ENCODE measurements at regions not wholly inside any gene's neighbourhood (a gene's known extent, or its start where the extent isn't known, plus 50 kb on each side); places are given as distances from the start of the nearest gene placed in this dataset.
"Not testable (repeated sequence)": the region's sequence is repeated elsewhere in the genome, so short reads cannot be mapped to it uniquely, and the experiment has no call there.

- DNase-seq = no peak
Measured at GRCh38 chr1:221867003-221867402, 125.1 kb upstream of the DUSP10 start.

GRCh38 chr1:221865808-221866207 is 123.9 kb upstream of the DUSP10 start:
- no peak for DNase-seq

GRCh38 chr1:221863635-221864034 is 121.7 kb upstream of the DUSP10 start:
- no peak for DNase-seq

- DNase-seq = no peak
Measured at GRCh38 chr1:221862971-221863370, 121.1 kb upstream of the DUSP10 start.

- no peak for DNase-seq
Measured at GRCh38 chr1:221858818-221859611, 117.1 kb upstream of the DUSP10 start.

GRCh38 chr1:221857094-221857444 is 115.2 kb upstream of the DUSP10 start:
- not testable (repeated sequence) for DNase-seq

- DNase-seq = no peak
Measured at GRCh38 chr1:221856228-221857093, 114.6 kb upstream of the DUSP10 start.

GRCh38 chr1:221855156-221855555 is 113.3 kb upstream of the DUSP10 start:
- DNase-seq = no peak

GRCh38 chr1:221851336-221851735 is 109.4 kb upstream of the DUSP10 start:
- DNase-seq = no peak

GRCh38 chr1:221850470-221851187 is 108.7 kb upstream of the DUSP10 start:
- DNase-seq = peak; percentile 64

GRCh38 chr1:221849897-221850296 is 108.0 kb upstream of the DUSP10 start:
- DNase-seq = no peak

GRCh38 chr1:221849110-221849509 is 107.2 kb upstream of the DUSP10 start:
- DNase-seq = no peak

- no peak for DNase-seq
Measured at GRCh38 chr1:221847676-221848075, 105.8 kb upstream of the DUSP10 start.

- peak; percentile 25 for DNase-seq
Measured at GRCh38 chr1:221845650-221846371, 103.9 kb upstream of the DUSP10 start.

- DNase-seq = no peak
Measured at GRCh38 chr1:221841983-221842335, 100.1 kb upstream of the DUSP10 start.

GRCh38 chr1:221841251-221841982 is 99.5 kb upstream of the DUSP10 start:
- DNase-seq = no peak

- DNase-seq = no peak
Measured at GRCh38 chr1:221840511-221841243, 98.8 kb upstream of the DUSP10 start.

GRCh38 chr1:221839782-221840395 is 98.0 kb upstream of the DUSP10 start:
- no peak for DNase-seq

- DNase-seq = no peak
Measured at GRCh38 chr1:221839321-221839720, 97.4 kb upstream of the DUSP10 start.

- no peak for DNase-seq
Measured at GRCh38 chr1:221837896-221838295, 96.0 kb upstream of the DUSP10 start.
